ENCODE measurements at regions not wholly inside any gene's neighbourhood (a gene's known extent, or its start where the extent isn't known, plus 50 kb on each side); places are given as distances from the start of the nearest gene placed in this dataset.

- DNase-seq = no peak
These were observed 609.2 kb downstream of the KCNT2 start for GRCh38 chr1:195999022-195999421.

DNA sequence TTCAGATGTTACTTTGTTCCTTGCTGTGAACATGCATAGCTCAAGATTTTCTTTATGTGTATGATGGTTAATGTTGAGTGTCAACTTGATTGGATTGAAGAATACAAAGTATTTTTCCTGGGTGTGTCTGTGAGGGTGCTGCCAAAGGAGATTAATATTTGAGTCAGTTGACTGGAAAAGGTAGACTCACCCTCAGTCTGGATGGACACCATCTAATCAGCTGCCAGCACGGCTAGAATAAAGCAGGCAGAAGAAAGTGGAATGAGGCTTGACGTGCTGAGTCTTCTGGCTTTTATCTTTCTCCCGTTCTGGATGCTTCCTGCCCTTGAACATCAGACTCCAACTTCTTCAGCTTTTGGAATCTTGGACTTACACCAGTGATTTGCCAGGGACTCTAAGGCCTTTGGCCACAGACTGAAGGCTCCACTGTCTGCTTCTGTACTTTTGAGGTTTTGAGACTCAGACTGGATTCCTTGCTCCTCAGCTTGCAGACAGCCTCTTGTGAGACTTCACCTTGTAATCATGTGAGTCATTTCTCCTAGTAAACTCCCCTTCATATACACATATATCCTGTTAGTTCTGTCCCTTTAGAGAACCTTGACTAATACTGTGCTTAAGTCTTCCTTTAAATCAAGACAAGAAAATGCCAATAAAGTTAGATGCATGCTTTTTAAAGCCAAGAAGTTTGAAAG, 626.6 kb downstream of the KCNT2 start:
- peak; percentile 72 for DNase-seq

- DNase-seq = peak; percentile 7
These were observed 628.6 kb downstream of the KCNT2 start for GRCh38 chr1:195979646-195980045.

DNA sequence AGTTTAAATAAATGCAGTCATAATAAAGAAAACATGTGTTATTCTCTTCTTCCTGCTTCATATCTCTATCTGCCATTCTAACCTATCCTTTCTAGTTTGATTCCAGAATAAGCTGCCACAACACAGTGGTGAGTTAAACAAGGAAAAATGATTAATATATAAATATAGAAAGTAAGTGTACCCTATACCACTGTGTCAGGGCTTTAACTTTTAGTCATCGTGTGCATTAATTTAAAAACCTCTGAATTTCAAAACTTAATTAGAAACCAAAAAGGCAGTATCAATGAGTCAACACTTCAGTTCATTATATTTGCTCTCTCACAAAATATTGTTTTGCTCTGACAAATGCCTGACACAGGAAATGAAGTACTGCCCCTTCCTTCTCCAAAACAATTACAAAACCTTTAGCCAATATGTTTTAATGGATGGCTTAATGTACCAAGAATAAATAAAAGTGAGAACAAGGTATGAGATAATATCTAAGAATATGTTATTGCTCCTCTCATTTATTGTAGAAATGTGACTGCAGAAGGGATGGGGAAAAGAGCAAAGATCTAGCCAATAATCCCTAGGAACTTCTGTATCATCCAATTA, 634.8 kb downstream of the KCNT2 start:
- no peak for DNase-seq

- no peak for DNase-seq
These were observed 636.7 kb downstream of the KCNT2 start for GRCh38 chr1:195971589-195971988.

DNA sequence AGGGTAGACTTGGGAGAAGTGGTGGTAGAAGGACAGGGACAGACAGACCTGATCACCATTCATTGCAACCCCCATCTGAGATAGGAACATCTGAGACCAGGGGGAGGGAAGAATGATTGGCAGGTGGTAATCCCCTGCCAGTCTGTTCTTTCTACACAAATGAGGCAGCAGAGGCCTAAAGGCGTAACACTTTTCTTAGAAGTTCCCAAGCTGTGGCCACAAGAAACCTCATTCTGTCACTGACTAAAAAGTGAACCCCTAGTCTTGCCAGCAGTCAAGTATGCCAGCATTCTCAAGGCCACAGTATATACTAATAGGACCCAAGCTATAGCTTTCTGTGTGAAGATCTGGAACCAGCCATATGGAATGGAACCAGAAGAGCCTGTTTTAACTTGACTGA, 638.0 kb downstream of the KCNT2 start:
- no peak for DNase-seq

- no peak for DNase-seq
These were observed 642.8 kb downstream of the KCNT2 start for GRCh38 chr1:195965475-195965874.

DNA sequence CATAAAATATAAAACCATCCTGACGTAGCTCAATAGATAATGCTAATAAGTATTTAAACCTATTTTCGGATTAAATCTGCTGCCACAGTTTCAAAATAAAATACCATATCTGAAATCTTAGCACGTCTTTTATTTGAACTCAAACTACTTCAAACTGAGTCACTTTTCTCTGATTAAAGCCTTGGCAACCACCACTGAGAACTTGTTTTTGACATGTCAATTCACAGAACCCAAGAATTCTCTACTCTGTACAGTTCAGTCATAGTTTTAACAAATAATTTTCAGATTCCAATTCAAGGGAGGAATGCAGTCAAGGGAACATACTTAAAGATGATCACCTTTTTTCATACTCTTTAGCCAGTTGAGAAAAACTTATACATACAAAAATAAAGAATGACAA, 643.2 kb downstream of the KCNT2 start:
- DNase-seq = no peak

DNA sequence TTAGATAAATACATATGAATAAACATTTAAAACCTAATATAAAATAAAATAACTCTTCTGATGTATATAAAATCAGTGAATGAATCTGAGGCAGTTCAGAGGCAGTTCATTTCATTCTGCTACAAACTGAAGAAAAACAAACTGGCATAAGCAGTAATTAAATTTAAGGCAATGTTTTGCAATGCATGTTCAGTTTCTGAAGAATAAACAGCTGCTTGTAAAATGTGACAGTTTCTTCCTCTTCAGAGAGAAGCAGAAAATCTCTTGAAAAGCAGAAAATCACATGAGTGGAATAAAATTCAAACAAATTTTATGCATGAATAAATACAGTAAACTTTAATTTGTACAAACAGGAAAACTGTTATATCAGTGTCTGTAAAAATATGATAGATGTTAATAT, 643.7 kb downstream of the KCNT2 start:
- DNase-seq = no peak

- DNase-seq = no peak
These were observed 646.2 kb downstream of the KCNT2 start for GRCh38 chr1:195962051-195962450.

- DNase-seq = no peak
These were observed 647.7 kb downstream of the KCNT2 start for GRCh38 chr1:195960580-195960979.

GRCh38 chr1:195958131-195958530, 650.1 kb downstream of the KCNT2 start:
- DNase-seq = no peak

- no peak for DNase-seq
These were observed 651.4 kb downstream of the KCNT2 start for GRCh38 chr1:195956845-195957244.

DNA sequence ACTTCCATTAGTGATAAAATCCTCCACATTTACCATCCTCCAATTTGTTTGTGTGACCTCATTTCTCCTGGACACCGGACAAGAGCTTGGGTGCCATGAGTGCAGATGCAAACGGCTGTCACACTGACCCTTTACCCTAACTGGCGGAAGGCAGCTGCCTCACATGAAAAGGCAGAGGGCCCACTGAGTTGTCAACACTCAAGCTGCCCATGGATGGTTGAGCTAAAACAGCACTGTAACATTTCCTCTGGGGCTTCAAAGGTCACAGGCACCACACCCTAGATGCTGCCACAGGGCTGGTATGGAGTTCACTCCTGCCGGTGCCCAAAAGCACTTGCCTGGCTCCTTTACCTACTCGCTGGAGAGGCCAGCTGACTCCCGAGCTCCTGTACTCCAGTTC, 653.4 kb downstream of the KCNT2 start:
- no peak for DNase-seq

- DNase-seq = no peak
These were observed 656.9 kb downstream of the KCNT2 start for GRCh38 chr1:195951313-195951712.

- DNase-seq = no peak
These were observed 659.9 kb downstream of the KCNT2 start for GRCh38 chr1:195948123-195948895.

DNA sequence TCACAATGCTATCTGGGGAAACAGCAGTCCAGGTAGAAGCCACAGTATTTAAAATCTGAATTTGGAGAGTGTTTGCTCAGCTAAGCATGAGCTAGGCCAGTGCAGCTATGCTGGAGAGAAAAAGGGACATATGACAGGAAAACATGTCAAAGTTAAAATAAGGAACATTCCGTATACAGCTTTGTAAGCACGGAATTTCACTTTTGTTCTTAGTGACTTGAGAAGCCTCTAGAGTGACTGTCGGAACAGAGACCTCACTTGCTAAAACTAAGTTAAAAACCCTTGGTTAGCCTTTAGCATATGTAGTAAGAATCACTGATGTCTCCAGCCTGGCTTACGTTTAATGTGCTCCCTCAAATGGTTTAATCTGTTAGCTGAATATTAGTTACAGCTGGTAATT, 661.7 kb downstream of the KCNT2 start:
- no peak for DNase-seq

DNA sequence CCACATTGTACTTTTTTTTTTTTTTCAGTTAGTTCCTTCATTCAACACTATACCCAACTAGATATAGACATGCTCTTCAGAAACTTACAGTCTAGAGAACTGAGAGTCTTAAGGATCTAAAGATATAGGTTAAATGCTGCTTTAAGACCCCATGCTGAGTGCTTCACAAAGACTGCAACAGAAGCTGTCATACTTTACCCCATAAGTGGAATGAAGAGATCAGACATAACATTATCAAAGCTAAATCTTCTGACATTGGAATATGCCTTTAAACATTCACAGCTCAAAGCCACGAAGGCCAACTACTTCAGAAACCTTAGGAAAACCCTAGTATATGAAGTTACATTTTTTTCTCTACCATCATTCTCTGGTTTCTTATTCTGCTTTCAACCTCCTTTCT, 666.4 kb downstream of the KCNT2 start:
- DNase-seq = no peak

DNA sequence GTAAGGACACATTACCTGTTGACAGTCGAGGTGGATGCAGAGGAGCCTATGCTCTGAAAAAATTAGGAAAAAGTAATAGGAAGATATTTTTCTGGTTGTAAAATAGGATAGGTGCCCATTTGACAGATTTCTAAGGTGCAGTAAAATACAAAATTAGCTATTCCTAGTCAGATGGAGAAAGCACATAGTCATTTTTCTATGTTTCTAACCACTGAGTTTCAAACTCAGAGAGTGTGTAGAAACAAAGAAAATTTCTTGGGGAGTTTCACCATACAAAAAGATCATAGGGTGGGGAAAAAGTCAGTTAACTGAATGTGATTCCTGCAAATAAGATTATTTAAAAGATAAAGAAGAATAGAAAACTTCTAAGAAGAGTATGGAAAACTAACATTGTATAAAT, 666.9 kb downstream of the KCNT2 start:
- DNase-seq = no peak

DNA sequence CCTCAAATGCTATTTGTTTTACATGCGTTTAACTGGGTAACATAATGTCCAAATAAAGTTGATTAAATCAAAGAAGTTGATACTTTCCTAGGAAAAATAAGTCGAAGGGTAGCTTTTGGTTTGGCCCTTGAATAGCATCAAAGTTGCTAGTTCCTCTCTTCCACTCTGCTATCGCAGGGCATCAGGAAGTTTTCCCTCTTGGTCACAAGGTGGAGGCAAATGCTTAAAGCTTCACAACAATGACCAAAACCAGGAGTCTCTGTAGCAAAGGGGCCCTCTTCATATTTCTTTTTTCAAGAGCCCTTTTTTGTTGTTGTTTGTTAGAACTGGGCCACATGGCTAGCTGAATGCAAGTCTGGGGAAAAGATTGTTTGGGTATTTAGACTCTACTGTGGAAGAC, 668.4 kb downstream of the KCNT2 start:
- DNase-seq = peak; percentile 18

DNA sequence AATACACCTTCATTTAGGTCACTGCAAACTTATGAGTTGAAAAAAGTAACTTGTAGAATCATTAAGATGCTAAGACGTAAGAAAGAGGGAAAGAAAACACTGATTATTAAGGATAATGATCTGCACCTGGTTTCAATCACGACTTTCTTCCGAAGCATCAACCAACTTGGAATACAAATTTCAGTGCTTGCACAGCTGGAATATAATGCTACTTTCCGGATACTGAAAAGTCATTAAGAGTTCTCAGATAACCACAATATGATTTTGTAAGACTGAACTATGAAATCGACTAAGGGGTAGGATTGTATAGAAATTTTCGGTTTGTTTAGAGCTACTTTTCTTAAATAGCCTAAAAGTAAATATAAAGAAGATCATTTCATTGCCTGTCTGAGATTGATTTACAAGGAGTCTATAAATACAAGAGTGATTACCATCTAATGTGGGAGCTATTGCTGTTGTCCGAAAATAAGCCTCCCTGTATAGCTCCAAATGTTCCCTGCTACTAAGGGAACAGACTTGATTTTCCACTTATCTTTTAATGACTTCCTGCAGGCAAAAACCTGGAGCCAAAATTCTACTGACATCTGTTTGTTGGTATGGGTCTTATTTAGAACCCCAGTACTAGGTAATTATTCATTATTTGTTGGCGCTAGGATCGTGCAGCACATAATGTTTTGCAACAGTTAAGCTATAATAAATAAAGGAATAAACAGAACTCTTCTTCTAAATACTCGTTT, 673.3 kb downstream of the KCNT2 start:
- DNase-seq = peak; percentile 7

DNA sequence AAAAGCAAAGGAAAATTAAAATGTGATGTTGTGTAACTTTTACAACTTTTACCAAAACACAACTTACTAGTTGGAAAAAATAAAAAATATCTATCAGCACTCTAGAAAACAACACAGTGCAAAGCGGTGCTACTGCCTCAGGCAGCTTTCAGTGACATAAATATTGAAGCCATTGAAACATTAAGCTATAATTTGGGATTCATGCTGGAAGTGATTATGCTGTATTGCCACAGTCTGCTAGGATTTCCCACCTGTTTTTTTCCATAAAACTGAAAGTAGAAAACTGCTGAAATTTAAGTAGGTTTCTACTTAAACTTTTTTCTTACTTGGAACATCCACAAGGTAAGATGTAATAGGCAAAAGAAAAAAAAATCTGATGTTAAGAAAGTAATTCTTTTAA, 674.4 kb downstream of the KCNT2 start:
- DNase-seq = no peak

DNA sequence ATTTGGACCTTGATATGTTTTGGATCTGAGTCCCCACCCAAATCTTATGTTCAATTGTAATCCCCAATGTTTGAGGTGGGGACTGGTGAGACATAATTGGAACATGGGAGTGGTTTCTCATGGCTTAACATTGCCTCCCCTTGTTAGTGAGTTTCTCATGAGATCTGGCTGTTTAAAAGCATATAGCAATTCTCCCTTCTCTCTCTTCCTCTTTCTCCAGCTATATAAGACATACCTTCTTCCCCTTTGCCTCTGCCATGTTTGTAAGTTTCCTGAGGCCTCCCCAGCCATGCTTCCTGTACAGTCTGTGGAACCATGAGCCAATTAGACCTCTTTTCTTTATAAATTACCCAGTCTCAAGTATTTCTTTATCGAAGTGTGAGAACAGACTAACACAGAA, 692.4 kb downstream of the KCNT2 start:
- no peak for DNase-seq

Measured in fibroblast of skin of abdomen (primary cell).